ENCODE measurements at regions not wholly inside any gene's neighbourhood (a gene's known extent, or its start where the extent isn't known, plus 50 kb on each side); places are given as distances from the start of the nearest gene placed in this dataset.

- Histone ChIP-seq H3K4me1 (replicated peaks in 1 of 4; ENCODE audit: control insufficient read depth in 3 of 4, insufficient read depth in 4 of 4, low read length in 3 of 4) (no peaks in the 10 kb centered on the region), H3K4me3 (ENCODE audit: extremely low read depth in 1 of 4, insufficient read depth in 2 of 4, low read depth in 3 of 4, low read length in 4 of 4) (no peak overlapping the region), H4K5ac (ENCODE audit: insufficient read length, low read depth, low read length) (no peak overlapping the region), H4K8ac (ENCODE audit: extremely low read depth, insufficient read depth, low read length) (no peak overlapping the region), H4K91ac (replicated peaks; ENCODE audit: insufficient read length, low read length) (no peak overlapping the region), H3K23ac (ENCODE audit: insufficient read length) (no peak overlapping the region), H2BK5ac (ENCODE audit: low read depth, low read length) (no peak overlapping the region), H3K9me3 (ENCODE audit: insufficient read depth in 2 of 2, low read depth in 1 of 2, low read length in 1 of 2) (no peaks in the 10 kb centered on the region), H3K23me2 (ENCODE audit: low read depth, low read length) (no peaks in the 10 kb centered on the region), H3K79me1 (ENCODE audit: low read depth, low read length) (no peaks in the 10 kb centered on the region), H2BK12ac (ENCODE audit: low read depth, low read length) (no peak overlapping the region), H2AK5ac (ENCODE audit: low read depth, low read length) (no peak overlapping the region), H3K4me2 (ENCODE audit: insufficient read depth in 1 of 2, low read depth in 2 of 2, low read length in 2 of 2) (no peak overlapping the region), H3K9ac (replicated peaks in 1 of 4; ENCODE audit: extremely low read depth in 1 of 4, low read depth in 3 of 4, low read length in 3 of 4) (no peak overlapping the region), H3K27me3 (replicated peaks in 1 of 4; ENCODE audit: control insufficient read depth in 3 of 4, extremely low read depth in 1 of 4, insufficient read depth in 3 of 4, low read length in 3 of 4) (no peaks in the 10 kb centered on the region), H3K56ac (replicated peaks; ENCODE audit: insufficient read length, low read depth, low read length) (no peak overlapping the region), H3K36me3 (ENCODE audit: control insufficient read depth in 2 of 4, insufficient read depth in 4 of 4, low read length in 3 of 4) (no peaks in the 10 kb centered on the region), H2BK120ac (replicated peaks; ENCODE audit: low read depth, low read length) (no peak overlapping the region), H3K18ac (ENCODE audit: extremely low read depth, low read length) (no peak overlapping the region), H3K4ac (replicated peaks; ENCODE audit: insufficient read length, low read depth, low read length) (no peak overlapping the region), H3K27ac (ENCODE audit: low read depth, low read length) (no peak overlapping the region), H2BK20ac (ENCODE audit: low read length) (no peak overlapping the region), H2BK15ac (ENCODE audit: low read length) (no peak overlapping the region), H3K14ac (ENCODE audit: insufficient read length) (no peak overlapping the region), H2AFZ (ENCODE audit: low read length) (no peak overlapping the region), H4K20me1 (replicated peaks in 1 of 2; ENCODE audit: control insufficient read depth in 1 of 2, insufficient read depth in 2 of 2, low read length in 2 of 2) (no peaks in the 10 kb centered on the region), H3K79me2 (ENCODE audit: control insufficient read depth in 1 of 2, insufficient read depth in 2 of 2, low read length in 2 of 2) (no peaks in the 10 kb centered on the region)
- POLR2A ChIA-PET (ENCODE audit: partially characterized antibody): no interaction called here
- no peak for DNase-seq (ENCODE audit: low read depth in 1 of 2, low spot score in 2 of 2)
- no peak for FAIRE-seq
- CTCF ChIA-PET (ENCODE audit: partially characterized antibody): interaction anchor here (1.1 kb wide), 1 partner anchor 30 kb away, joined by 3 read pairs; no protein-coding TSS in a partner anchor
- 83% methylated on average over 6 of the region's 6 CpGs; no CpG with 5 or more reads in 1 of the 2 experiments for WGBS, 2 experiments (ENCODE audit: extremely low coverage in 1 of 2, insufficient coverage in 1 of 2, insufficient read length in 1 of 2, insufficient replicate concordance in 2 of 2, low coverage in 1 of 2, low lambda C conversion rate in 2 of 2, missing lambda C conversion rate in 1 of 2)
- TF ChIP-seq EP300 (IDR thresholded peaks at IDR 0.05; ENCODE audit: borderline replicate concordance in 1 of 2, low read depth in 2 of 2, low read length in 2 of 2): no peak
- TF ChIP-seq RAD21 (IDR thresholded peaks at IDR 0.05 in 1 of 2, conservative IDR thresholded peaks at IDR 0.05 in 1 of 2; ENCODE audit: low read depth in 2 of 2, low read length in 2 of 2): no peak
- TF ChIP-seq EGR1 (IDR thresholded peaks at IDR 0.05; ENCODE audit: borderline replicate concordance, low read depth, low read length): no peak
- TF ChIP-seq KDM1A (IDR thresholded peaks at IDR 0.05; ENCODE audit: borderline replicate concordance, low read length): no peak
- no peak for TF ChIP-seq GABPA (IDR thresholded peaks at IDR 0.05; ENCODE audit: borderline replicate concordance, insufficient read depth, low read length)
- TF ChIP-seq RNF2 (IDR thresholded peaks at IDR 0.05; ENCODE audit: borderline replicate concordance, low read depth, low read length, missing control alignments, poor library complexity, severe bottlenecking): no peak
- TF ChIP-seq, protein P1, sequence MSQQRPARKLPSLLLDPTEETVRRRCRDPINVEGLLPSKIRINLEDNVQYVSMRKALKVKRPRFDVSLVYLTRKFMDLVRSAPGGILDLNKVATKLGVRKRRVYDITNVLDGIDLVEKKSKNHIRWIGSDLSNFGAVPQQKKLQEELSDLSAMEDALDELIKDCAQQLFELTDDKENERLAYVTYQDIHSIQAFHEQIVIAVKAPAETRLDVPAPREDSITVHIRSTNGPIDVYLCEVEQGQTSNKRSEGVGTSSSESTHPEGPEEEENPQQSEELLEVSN (IDR thresholded peaks at IDR 0.05): no peak
- no peak for TF ChIP-seq YY1 (IDR thresholded peaks at IDR 0.05; ENCODE audit: low read depth, low read length)
- no peak for TF ChIP-seq POLR2AphosphoS5 (IDR thresholded peaks at IDR 0.05; ENCODE audit: low read depth, low read length)
- no peak for TF ChIP-seq BCL11A (IDR thresholded peaks at IDR 0.05; ENCODE audit: low read depth in 2 of 2, low read length in 2 of 2)
- no peak for TF ChIP-seq FOSL1 (IDR thresholded peaks at IDR 0.05; ENCODE audit: insufficient read depth, low read depth, low read length)
- no peak for TF ChIP-seq CEBPB (IDR thresholded peaks at IDR 0.05; ENCODE audit: low read depth, low read length)
Measured at GRCh38 chr6:135789375-135790050, 62.0 kb upstream of the PDE7B start.
